Activated T-cell treated with anti-CD3 and anti-CD28 coated beads, Interleukin-2, amount 50 U/mL, for 72 hours (primary cell): ENCODE measurements at regions not wholly inside any gene's neighbourhood (a gene's known extent, or its start where the extent isn't known, plus 50 kb on each side); places are given as distances from the start of the nearest gene placed in this dataset.

ENCODE experiments used
- ATAC-seq, 2 donors: fragments of 150-1000 bp; cut with Tn5 transposase; replicated peaks in 1 of 2; 2 replicates each; pipeline ENCODE4 v1.10.0; 2021; ENCODE audit warnings: moderate library complexity in 2 of 2, mild to moderate bottlenecking in 1 of 2
- DNase-seq, 2 donors: peaks; one replicate each; pipeline ENCODE4 v3.0.0; 2021 to 2022; ENCODE audit warnings: mixed read lengths in 1 of 2
- H3K27ac Mint-ChIP-seq: one replicate; pipeline ENCODE4 v1.8.0; 2022; ENCODE audit warnings: mild to moderate bottlenecking, moderate library complexity, mixed read lengths
- H3K27me3 Mint-ChIP-seq: one replicate; pipeline ENCODE4 v1.8.0; 2022; ENCODE audit warnings: low read depth, mixed read lengths
- H3K36me3 Mint-ChIP-seq, 2 donors: one replicate each; pipeline ENCODE4 v1.8.0; 2022; ENCODE audit warnings: mixed read lengths in 2 of 2, mild to moderate bottlenecking in 1 of 2; ENCODE audit not compliant: insufficient read depth in 2 of 2
- H3K4me1 Mint-ChIP-seq: one replicate; pipeline ENCODE4 v1.8.0; 2022; ENCODE audit warnings: low read depth, mixed read lengths
- H3K4me3 Mint-ChIP-seq, 2 donors: one replicate each; pipeline ENCODE4 v1.8.0; 2022; ENCODE audit warnings: mild to moderate bottlenecking in 2 of 2, mixed read lengths in 2 of 2, moderate library complexity in 2 of 2
- H3K9me3 Mint-ChIP-seq, 2 donors: one replicate each; pipeline ENCODE4 v1.8.0; 2022; ENCODE audit warnings: mixed read lengths in 2 of 2

DNA sequence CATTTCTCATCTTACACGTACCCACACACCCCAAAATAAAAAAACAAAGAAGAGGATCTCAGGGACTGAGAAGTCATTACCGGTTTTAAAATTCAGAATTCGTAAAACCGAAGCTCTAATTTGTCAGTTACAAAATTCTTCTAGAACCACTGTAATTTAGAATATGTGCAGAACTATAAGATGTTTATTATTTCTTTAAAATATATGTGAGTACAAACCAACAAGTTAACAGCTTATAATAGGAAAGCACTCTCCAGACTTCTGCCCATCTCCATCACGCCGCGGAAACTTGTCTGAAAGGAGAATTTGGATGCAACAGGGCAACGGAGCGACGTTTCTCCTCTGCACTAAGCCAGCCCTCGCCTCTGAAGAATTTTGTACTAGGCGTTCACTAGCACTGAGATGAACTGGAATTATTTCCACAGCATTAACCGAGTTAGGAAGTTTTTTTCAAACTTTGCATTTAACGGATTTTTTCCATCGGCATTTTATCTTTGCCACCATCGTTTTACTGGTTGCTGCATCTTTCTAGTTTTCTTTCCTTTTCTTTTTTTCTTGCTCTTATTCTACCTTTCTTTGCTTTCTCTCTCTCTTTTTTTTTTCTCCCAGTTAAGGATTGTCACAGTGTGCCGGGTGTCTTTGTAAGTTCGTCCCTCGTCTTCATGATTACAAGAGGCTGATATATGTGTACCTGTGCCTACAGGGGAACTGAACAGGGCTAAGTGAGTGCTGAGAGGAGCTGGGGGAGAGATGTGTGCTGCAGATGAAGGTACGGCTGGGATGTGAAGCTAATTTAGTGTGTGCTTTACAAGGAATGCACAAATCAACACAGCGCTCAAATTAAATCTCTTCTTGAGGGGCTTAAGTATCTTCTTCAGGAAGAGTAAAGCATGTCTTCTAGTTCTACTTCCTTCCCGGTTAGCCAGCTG lies 295.9 kb upstream of the NFE2L3 start:
- Mint-ChIP-seq H3K9me3 (peaks cover 0 to 2% of the 10 kb centered on the region in 2 donors), H3K27ac (no peak overlapping the region), H3K36me3 (peaks cover 0 to 12% of the 10 kb centered on the region in 2 donors), H3K4me1 (peaks cover 48% of the 10 kb centered on the region), H3K27me3 (peaks cover 28% of the 10 kb centered on the region), H3K4me3 (no peak overlapping the region)
- DNase-seq (no peak), ATAC-seq (peak; percentile 5 to 6)

DNA sequence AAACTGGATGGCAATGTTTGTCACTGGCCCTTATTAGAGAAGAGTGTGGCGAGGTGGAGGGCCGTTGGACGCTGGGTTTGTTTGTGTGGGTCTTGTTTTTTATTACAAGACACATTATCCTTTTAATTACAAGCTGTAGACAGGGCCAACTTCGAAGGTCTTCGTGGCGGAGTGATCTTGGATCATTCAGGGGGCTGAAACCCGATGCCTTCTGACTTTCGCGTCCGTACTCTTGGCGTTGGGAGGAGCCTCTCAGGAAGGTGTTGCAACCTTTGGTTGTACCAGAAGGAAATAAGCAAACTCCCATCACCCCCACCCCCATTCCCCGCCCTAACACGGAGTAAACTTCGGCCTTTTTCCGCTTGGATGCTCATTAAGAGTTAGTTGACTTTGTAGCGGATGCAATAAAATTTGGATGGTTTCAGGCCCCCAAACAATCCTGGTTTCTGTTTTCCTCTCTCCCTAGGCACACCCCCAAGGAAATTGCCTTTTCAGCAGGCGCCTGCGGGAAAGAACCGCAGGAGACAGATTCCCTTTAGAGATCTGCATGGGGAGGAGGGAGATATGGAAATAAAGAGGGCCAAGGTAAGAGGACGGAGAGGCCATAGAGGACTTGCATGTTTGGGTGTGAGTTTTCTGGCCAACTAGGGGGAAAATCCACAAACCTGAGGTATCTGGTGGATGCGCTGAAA lies 294.5 kb upstream of the NFE2L3 start:
- H3K9me3 Mint-ChIP-seq: peaks cover 0 to 4% of the 10 kb centered on the region in 2 donors
- H3K36me3 Mint-ChIP-seq: peaks cover 3 to 17% of the 10 kb centered on the region in 2 donors
- no peak for DNase-seq
- H3K4me1 Mint-ChIP-seq: peaks cover 50% of the 10 kb centered on the region
- no peak for ATAC-seq
- no peak overlapping the region for H3K4me3 Mint-ChIP-seq
- H3K27ac Mint-ChIP-seq: no peak overlapping the region
- H3K27me3 Mint-ChIP-seq: peaks cover 19% of the 10 kb centered on the region

DNA sequence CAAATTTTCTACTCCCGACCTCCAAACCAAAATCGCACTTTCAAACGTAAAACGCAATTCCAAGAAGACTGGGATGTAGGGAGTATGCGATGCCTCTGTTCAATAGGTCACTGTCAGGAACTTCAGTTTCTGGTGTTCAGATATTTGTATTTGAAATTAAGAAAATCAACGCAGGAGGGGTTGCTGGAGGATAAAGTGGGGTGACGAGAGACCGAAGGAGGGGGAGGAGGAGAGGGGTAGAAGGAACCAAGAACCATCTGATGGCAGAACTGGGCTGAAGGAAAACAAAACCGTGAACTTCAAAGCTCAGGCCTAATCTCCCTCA lies 293.8 kb upstream of the NFE2L3 start:
- DNase-seq: no peak
- peaks cover 0 to 4% of the 10 kb centered on the region in 2 donors for H3K9me3 Mint-ChIP-seq
- H3K4me1 Mint-ChIP-seq: peaks cover 53% of the 10 kb centered on the region
- no peak overlapping the region for H3K27ac Mint-ChIP-seq
- no peak overlapping the region for H3K4me3 Mint-ChIP-seq
- H3K27me3 Mint-ChIP-seq: peaks cover 21% of the 10 kb centered on the region
- ATAC-seq: no peak
- peaks cover 3 to 17% of the 10 kb centered on the region in 2 donors for H3K36me3 Mint-ChIP-seq

DNA sequence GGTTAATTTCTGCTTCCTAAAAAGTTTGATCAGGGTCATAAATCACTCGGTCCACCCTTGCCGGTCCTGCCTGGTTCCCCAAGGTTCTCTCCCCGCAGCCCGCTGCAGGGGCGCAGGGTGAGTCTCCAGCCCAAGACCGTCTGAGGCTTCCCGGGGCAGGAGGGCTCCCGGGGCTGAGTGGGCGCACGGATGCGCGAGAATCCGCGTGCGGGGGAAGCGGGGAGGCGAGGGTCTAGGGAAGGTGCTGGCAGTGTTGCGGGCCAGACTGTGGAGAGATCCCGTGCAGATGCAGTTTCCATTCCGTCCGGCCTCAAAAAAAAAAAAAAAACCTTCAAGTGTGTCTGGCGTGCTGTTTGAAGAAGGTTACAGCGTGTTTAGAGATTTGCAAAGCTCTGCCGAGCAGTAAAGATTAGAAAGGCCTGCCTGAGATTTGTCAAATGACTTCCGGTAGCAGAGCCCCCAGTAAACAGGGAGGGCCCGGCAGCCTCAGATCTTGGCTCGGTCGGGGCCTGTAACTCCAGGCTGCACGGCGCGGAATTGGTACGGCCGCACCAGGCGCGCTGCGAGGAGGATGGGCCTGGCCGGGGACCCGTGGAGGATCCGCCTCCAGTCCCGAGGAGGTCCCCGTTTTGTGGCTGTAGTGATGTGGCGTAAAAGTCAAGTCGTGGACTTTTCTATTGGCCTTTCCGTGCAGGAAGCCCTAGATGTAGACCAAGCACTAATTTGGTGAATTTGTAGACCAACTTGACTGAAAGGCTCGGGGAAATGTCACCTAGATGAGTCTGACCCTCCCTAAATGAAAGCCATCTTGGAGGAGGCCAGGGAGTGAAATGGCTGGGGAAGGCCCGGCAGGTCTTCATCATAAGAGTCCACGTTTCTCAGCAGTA lies 293.2 kb upstream of the NFE2L3 start:
- H3K4me1 Mint-ChIP-seq: peaks cover 56% of the 10 kb centered on the region
- peaks cover 21% of the 10 kb centered on the region for H3K27me3 Mint-ChIP-seq

DNA sequence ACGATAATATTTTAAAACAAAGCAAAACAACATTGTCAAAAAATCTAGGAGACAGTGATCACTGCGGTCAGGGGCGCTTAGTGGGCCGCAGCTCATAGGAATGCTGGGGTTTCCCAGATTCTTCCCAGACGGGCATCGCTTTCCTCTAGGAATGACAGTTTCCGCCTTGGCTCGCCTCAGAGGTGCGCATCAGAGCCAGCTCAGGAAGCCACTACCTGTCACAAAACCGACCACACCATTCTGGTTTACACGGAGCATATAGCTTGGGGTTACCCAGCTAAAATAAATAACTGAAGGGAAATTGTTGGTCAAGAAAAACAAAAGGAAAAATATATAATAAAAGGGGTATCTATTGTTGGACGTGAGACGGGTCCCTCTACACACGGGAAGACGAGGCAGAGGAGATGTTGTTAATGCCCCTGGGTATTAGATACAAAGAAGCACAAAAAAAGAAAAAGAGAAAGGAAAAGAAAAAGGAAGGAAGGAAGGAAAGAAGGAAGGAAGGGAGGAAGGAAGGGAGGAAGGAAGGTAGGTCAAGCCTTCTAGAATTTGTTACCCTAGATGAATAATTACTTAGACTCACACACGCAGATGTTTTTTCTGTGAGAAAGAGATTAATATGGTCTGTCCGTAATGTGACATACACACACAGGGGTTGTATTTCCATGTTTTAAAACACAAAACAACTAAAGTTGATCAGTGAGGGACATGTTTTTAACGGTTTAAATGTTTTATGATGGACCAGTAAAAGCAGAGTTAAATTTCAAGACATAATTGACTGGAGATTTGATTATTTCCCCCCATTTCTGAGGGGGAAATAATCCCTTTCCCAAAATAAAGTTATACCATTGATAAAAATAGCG lies 292.4 kb upstream of the NFE2L3 start:
- H3K4me1 Mint-ChIP-seq: peaks cover 57% of the 10 kb centered on the region
- peaks cover 3 to 17% of the 10 kb centered on the region in 2 donors for H3K36me3 Mint-ChIP-seq
- DNase-seq (peak in 1 of 2 donors; percentile 3), ATAC-seq (no peak)
- H3K27ac Mint-ChIP-seq: peak overlapping the region; percentile 61
- peak overlapping the region; percentile 53 to 67 for H3K4me3 Mint-ChIP-seq
- H3K9me3 Mint-ChIP-seq: peaks cover 0 to 4% of the 10 kb centered on the region in 2 donors
- peaks cover 18% of the 10 kb centered on the region for H3K27me3 Mint-ChIP-seq

More for the DNA sequence above, 293.2 kb upstream of the NFE2L3 start:
- DNase-seq (peak; percentile 9 to 10), ATAC-seq (no peak)
- H3K4me3 Mint-ChIP-seq: peak overlapping the region in 1 of 2 donors; percentile 67
- H3K9me3 Mint-ChIP-seq: peaks cover 0 to 4% of the 10 kb centered on the region in 2 donors
- H3K36me3 Mint-ChIP-seq: peaks cover 3 to 17% of the 10 kb centered on the region in 2 donors
- H3K27ac Mint-ChIP-seq: peak overlapping the region; percentile 61

DNA sequence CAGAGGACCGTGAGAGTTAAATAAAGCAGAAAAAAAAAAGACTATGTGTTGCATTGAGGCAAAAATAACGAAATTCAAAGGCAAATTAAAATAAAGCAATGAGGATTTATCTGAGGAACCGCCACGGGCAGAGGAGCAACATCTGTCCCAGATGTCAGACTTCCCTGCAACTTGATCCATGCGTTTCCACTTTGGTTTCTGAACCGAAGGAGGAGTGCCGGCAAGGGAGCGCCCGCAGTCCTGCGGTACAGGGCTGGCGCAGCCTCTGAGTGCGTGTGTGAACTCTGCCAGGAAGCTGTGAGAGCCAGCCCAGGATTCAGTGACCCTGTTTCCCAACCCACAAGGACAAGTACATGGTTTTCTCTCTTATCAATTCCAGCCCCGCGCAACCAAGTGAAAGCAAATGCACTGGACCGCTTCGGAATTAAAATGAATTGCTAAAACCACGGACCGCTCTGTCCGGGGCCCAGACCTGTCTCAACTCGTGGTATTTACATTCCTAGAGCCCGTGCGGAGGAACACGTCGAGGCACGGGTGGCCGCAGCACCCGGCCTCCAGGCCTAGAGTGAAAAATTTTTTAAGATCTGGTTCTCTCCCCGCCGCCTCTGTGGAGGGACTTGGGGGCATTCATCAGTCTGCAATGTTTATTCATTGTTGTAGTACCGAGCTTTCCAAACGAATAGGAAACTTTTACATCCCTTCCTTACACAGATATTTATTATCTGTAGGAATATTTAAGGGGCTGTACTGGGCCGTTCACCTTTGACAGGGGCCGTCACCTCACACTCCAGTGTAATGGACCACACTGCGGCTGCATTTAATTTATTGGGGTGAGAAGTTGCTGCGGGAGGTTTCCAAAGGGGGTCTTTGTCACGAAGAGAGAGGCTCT lies 291.5 kb upstream of the NFE2L3 start:
- ATAC-seq (no peak), DNase-seq (peak; percentile 3 to 7)
- Mint-ChIP-seq H3K4me1 (peaks cover 50% of the 10 kb centered on the region), H3K36me3 (peaks cover 3 to 17% of the 10 kb centered on the region in 2 donors), H3K4me3 (peak overlapping the region; percentile 48 to 87), H3K27me3 (peaks cover 26% of the 10 kb centered on the region), H3K9me3 (peaks cover 0 to 3% of the 10 kb centered on the region in 2 donors), H3K27ac (no peak overlapping the region)

DNA sequence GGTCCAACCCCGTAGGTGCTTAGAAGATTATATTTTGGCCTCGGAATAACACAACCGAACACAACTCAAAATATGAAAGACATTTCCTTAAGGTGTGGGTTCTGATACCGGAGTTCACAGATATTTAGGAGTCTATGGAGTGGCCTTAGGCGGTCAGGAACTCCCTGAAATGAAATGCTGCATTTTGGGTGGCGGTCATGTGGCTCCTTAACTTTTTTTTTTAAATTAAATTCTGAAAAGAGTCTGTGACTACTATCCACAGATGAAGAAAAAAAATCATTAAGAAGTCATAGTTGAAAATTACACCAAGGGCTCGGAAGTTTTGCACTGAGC lies 290.9 kb upstream of the NFE2L3 start:
- DNase-seq: no peak
- Mint-ChIP-seq H3K36me3 (peaks cover 3 to 17% of the 10 kb centered on the region in 2 donors), H3K27ac (peak overlapping the region; percentile 89), H3K27me3 (peaks cover 32% of the 10 kb centered on the region), H3K4me3 (peak overlapping the region; percentile 87 to 95), H3K9me3 (peaks cover 0 to 3% of the 10 kb centered on the region in 2 donors), H3K4me1 (peaks cover 50% of the 10 kb centered on the region)
- ATAC-seq: no peak

DNA sequence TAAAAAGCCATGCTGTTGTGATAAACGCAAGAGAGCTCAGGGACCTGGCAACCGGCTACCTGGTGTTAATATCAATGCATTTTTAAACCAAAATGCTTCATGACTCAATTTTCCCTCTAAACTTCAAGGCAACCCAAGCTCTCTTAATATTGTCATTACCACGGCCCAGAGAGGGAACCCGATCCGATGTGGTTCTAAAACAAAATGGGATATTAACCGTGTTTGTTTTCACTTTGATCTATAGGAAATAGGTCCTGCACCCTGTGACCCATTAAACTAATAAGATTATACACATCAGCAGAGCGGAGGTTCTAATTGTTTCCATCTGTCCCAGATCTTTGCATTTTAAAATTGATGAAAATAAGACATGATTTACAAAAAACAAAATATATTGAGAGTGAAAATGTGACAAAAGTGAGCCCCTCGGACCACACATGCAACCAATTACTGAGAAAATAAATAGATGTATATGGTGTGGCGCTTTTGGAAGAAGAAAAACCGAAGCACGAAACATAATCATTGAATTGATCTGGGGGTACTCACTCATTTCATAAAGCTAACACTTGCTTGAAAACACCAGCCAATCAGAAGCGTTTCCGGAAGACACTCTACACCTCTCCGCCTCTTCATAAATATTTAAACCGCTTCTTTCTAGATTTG lies 290.3 kb upstream of the NFE2L3 start:
- DNase-seq: no peak
- Mint-ChIP-seq H3K4me1 (peaks cover 50% of the 10 kb centered on the region), H3K27me3 (peaks cover 37% of the 10 kb centered on the region), H3K4me3 (peak overlapping the region; percentile 87 to 95), H3K27ac (peak overlapping the region; percentile 89), H3K36me3 (peaks cover 3 to 17% of the 10 kb centered on the region in 2 donors), H3K9me3 (peaks cover 0 to 3% of the 10 kb centered on the region in 2 donors)
- ATAC-seq: no peak

DNA sequence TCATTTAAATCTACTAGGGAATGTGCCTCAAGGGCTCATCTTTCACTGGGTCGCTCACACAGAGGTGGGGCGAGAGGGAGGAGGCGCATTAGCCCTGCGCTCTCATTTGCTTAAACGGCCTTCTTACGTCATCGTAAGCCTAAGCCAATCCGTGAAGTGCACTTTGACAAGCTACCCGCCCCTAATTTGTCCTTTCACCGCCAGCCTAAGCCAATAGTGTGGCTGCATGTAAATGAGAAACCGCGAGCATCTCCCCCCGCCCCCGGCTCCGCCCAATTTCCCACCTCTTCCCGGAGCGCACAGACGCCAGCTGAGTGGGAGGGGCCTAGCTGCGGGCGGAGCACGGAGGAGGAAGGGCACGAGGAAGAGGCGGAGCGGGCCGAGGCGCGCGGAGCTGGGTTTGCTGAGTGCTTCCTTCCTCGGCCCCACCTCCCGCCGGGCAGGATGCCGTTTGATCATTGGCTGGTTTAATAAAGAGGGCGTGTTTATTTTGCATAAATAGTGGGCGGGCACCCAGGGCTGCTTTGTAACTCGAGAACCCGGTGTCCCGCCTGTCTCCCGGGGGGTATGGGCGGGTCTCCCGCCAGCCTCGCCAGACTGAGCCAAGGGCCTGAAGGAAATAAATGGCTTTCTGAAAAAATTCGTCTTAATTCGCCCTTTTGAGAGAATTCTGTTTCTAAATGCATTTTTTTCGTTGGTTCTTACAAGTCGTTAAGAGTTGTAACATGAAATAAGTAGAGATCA lies 289.6 kb upstream of the NFE2L3 start:
- Mint-ChIP-seq H3K4me1 (peaks cover 50% of the 10 kb centered on the region), H3K27me3 (peaks cover 37% of the 10 kb centered on the region), H3K4me3 (peak overlapping the region; percentile 87 to 95), H3K27ac (peak overlapping the region; percentile 89), H3K9me3 (peaks cover 0 to 3% of the 10 kb centered on the region in 2 donors), H3K36me3 (peaks cover 3 to 17% of the 10 kb centered on the region in 2 donors)
- DNase-seq: peak; percentile 99 to 100
- ATAC-seq: peak; percentile 89 to 93

DNA sequence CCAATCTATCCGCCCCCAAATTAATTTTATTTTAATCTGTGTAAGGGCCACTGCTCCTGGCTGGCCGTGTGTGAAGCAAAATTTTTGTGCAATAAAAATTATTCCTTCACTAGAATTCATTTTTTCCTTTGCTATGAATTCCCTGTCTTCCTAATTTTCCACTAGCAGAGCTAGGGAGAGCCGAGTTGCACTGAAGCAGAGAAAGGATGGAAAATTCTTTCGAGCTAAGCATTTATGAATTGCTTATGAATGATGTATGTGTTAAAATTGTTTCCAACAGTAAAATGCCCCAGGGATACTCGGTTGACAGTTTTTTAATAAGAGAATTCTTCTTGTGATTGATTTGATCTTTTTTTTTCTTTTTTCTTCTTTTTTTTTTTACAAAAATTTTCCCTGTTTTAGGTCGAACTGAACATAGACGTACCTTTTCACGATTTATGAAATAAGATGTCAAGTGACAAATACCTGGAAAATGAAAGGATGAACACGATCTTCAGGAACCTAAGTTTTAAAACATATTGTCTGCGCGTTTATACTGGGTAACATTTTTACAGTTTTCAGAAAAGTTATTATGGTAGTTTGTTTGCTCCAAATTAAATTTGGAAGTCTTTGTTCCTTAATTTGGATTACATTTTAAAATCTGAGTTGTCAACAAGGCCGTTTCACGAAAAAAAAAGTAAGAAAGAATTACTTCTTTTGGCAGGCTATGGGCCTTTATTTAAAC lies 288.8 kb upstream of the NFE2L3 start:
- peaks cover 3 to 17% of the 10 kb centered on the region in 2 donors for H3K36me3 Mint-ChIP-seq

More for the DNA sequence above, 288.8 kb upstream of the NFE2L3 start:
- ATAC-seq: no peak
- Mint-ChIP-seq H3K9me3 (peaks cover 0 to 3% of the 10 kb centered on the region in 2 donors), H3K27ac (peak overlapping the region; percentile 89), H3K4me1 (peaks cover 50% of the 10 kb centered on the region), H3K4me3 (peak overlapping the region; percentile 87 to 95), H3K27me3 (peaks cover 44% of the 10 kb centered on the region)
- DNase-seq: no peak
